ENCODE measurements at regions not wholly inside any gene's neighbourhood (a gene's known extent, or its start where the extent isn't known, plus 50 kb on each side); places are given as distances from the start of the nearest gene placed in this dataset.

DNA sequence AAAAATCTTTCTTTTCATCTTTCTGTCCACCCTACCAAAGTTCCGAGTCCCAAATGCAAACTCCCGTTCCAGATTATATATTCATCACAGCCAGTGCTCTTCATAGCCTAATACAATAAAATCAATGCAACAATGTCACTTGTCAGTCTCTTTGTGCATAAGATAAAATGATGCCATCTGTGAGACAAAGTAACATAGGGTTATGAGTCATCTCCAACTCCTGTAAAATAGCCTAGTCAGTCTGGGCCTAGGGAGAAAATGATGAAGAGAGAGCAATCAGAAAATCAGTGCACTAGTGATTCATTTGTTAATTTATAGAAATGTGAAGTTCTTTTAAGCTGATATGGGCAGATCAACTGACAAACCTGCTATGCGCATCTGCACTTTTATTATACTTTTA, 689.1 kb upstream of the DIAPH2 start:
- TF ChIP-seq ZNF274 (CRISPR knock-in tag; IDR thresholded peaks at IDR 0.05): no peak
- TF ChIP-seq ZBTB7B (CRISPR knock-in tag; IDR thresholded peaks at IDR 0.05): no peak

Data from HepG2 (cell line).